ENCODE measurements at regions not wholly inside any gene's neighbourhood (a gene's known extent, or its start where the extent isn't known, plus 50 kb on each side); places are given as distances from the start of the nearest gene placed in this dataset.

GRCh38 chr4:58776627-58777026, 1666.4 kb upstream of the IGFBP7 start:
- 48 to 58% (median 50%) methylated on average over 1 of the region's 1 CpG for WGBS, 3 donors

GRCh38 chr4:58767598-58767997, 1657.4 kb upstream of the IGFBP7 start:
- intact Hi-C loops (cut with DNase I) = no loop called here
- H3K9me3 ChIP-seq = no peaks in the 10 kb centered on the region
- no peaks in the 10 kb centered on the region for H3K4me1 ChIP-seq (ENCODE audit: insufficient read depth)
- no peaks in the 10 kb centered on the region for H3K27me3 ChIP-seq
- no peak for TF ChIP-seq CTCF (IDR thresholded peaks at IDR 0.05)
- TF ChIP-seq POLR2A (IDR thresholded peaks at IDR 0.05) = no peak
- H3K36me3 ChIP-seq = no peaks in the 10 kb centered on the region
- WGBS, 3 donors = 4 to 8% (median 6%) methylated on average over 1 of the region's 1 CpG
- no peak overlapping the region for H3K4me3 ChIP-seq
- no peak overlapping the region for H3K27ac ChIP-seq
- no peak for DNase-seq

More at GRCh38 chr4:58776627-58777026, 1666.4 kb upstream of the IGFBP7 start:
- TF ChIP-seq EP300 (IDR thresholded peaks at IDR 0.05) = no peak
- no peak for TF ChIP-seq CTCF (IDR thresholded peaks at IDR 0.05)
- no peak for TF ChIP-seq POLR2A (IDR thresholded peaks at IDR 0.05)
- intact Hi-C loops (cut with DNase I) = no loop called here
- Histone ChIP-seq H3K36me3 (no peaks in the 10 kb centered on the region), H3K4me3 (no peak overlapping the region), H3K27me3 (no peaks in the 10 kb centered on the region), H3K27ac (no peak overlapping the region), H3K9me3 (no peaks in the 10 kb centered on the region), H3K4me1 (ENCODE audit: insufficient read depth) (no peaks in the 10 kb centered on the region)
- no peak for DNase-seq

- Histone ChIP-seq H3K9me3 (no peaks in the 10 kb centered on the region), H3K4me3 (no peak overlapping the region), H3K27ac (no peak overlapping the region), H3K27me3 (no peaks in the 10 kb centered on the region), H3K36me3 (no peaks in the 10 kb centered on the region), H3K4me1 (ENCODE audit: insufficient read depth) (no peaks in the 10 kb centered on the region)
- no peak for DNase-seq
- 75 to 81% (median 80%) methylated on average over 2 of the region's 2 CpGs for WGBS, 3 donors
- intact Hi-C loops (cut with DNase I) = no loop called here
- TF ChIP-seq EP300 (IDR thresholded peaks at IDR 0.05) (no peak), POLR2A (IDR thresholded peaks at IDR 0.05) (no peak)
Observed at GRCh38 chr4:58766763-58767162, 1656.6 kb upstream of the IGFBP7 start.

- no peak for TF ChIP-seq CTCF (IDR thresholded peaks at IDR 0.05)
- no peak for TF ChIP-seq EP300 (IDR thresholded peaks at IDR 0.05)
- TF ChIP-seq POLR2A (IDR thresholded peaks at IDR 0.05) = no peak
- no peaks in the 10 kb centered on the region for H3K27me3 ChIP-seq
- H3K4me1 ChIP-seq (ENCODE audit: insufficient read depth) = no peaks in the 10 kb centered on the region
- H3K36me3 ChIP-seq = no peaks in the 10 kb centered on the region
- no peak overlapping the region for H3K4me3 ChIP-seq
- intact Hi-C loops (cut with DNase I) = no loop called here
- WGBS, 3 donors = 89 to 93% (median 91%) methylated on average over 2 of the region's 2 CpGs
- no peaks in the 10 kb centered on the region for H3K9me3 ChIP-seq
- no peak for DNase-seq
- H3K27ac ChIP-seq = no peak overlapping the region
Observed at GRCh38 chr4:58761563-58761962, 1651.4 kb upstream of the IGFBP7 start.

GRCh38 chr4:58760737-58761136, 1650.6 kb upstream of the IGFBP7 start:
- H3K9me3 ChIP-seq = no peaks in the 10 kb centered on the region
- TF ChIP-seq POLR2A (IDR thresholded peaks at IDR 0.05) (no peak), EP300 (IDR thresholded peaks at IDR 0.05) (no peak), CTCF (IDR thresholded peaks at IDR 0.05) (no peak)
- no peak overlapping the region for H3K27ac ChIP-seq
- no peak overlapping the region for H3K4me3 ChIP-seq
- H3K36me3 ChIP-seq = no peaks in the 10 kb centered on the region
- no peaks in the 10 kb centered on the region for H3K4me1 ChIP-seq (ENCODE audit: insufficient read depth)
- H3K27me3 ChIP-seq = no peaks in the 10 kb centered on the region
- no peak for DNase-seq
- intact Hi-C loops (cut with DNase I) = no loop called here
